ENCODE measurements at regions not wholly inside any gene's neighbourhood (a gene's known extent, or its start where the extent isn't known, plus 50 kb on each side); places are given as distances from the start of the nearest gene placed in this dataset.
A peak's percentile ranks its signal among the peaks of the same experiment; 100 is the strongest.

DNA sequence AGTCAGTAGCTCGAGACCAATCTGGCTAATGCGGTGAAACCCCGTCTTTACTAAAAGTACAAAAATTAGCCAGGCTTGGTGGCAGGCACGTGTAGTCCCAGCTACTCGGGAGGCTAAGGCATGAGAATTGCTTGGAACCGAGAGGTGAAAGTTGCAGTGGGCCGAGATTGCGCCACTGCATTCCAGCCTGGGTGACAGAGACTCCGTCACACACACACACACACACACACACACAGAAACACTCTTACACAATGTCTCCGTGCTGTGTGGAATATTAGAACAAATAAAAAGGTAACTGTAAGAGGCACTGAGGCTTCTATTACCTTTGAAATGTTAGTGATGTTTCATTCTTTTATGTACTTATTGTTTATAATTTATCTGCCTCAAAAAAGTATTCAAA is 326.6 kb downstream of the GPAT3 start:
- TF ChIP-seq CTCF (IDR thresholded peaks at IDR 0.05; ENCODE audit: low read depth, low read length), result no peak
- H3K4me3 ChIP-seq (ENCODE audit: low read depth, low read length), result no peak overlapping the region
- DNase-seq (ENCODE audit: low read depth, low spot score), result no peak
- in situ Hi-C loops (cut with HindIII; ENCODE audit: low sequenced_read_pairs), result no loop called here

- DNase-seq (ENCODE audit: low read depth, low spot score), result no peak
- in situ Hi-C loops (cut with HindIII; ENCODE audit: low sequenced_read_pairs), result no loop called here
- H3K4me3 ChIP-seq (ENCODE audit: low read depth, low read length), result no peak overlapping the region
- TF ChIP-seq CTCF (IDR thresholded peaks at IDR 0.05; ENCODE audit: low read depth, low read length), result no peak
Observed at GRCh38 chr4:83860200-83860599, 324.3 kb downstream of the GPAT3 start.

DNA sequence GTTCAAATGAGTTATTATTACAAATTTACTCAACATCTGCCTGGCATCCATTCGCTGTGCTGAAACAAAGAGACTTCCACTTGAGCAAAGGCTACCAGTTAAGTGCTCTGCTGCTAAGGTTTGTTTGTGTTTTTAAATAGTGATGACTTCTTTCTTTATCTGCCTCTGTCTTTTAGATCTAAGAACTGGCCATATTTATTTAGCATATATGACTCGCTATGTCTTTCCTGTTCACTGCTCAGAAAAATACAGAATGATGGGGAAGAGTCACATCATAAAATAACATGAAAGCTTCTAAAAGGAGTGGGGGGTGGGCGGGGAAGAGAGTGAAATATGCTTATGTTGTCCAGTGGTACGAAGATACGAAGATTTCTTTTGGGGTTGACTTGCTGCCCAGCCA is 322.2 kb downstream of the GPAT3 start:
- in situ Hi-C loops (cut with HindIII; ENCODE audit: low sequenced_read_pairs), result no loop called here
- peak; percentile 26 for DNase-seq (ENCODE audit: low read depth, low spot score)
- H3K4me3 ChIP-seq (ENCODE audit: low read depth, low read length), result no peak overlapping the region
- no peak for TF ChIP-seq CTCF (IDR thresholded peaks at IDR 0.05; ENCODE audit: low read depth, low read length)

GRCh38 chr4:83855044-83855443 is 319.1 kb downstream of the GPAT3 start:
- DNase-seq (ENCODE audit: low read depth, low spot score), result peak; percentile 94
- no peak for TF ChIP-seq CTCF (IDR thresholded peaks at IDR 0.05; ENCODE audit: low read depth, low read length)
- in situ Hi-C loops (cut with HindIII; ENCODE audit: low sequenced_read_pairs), result no loop called here
- no peak overlapping the region for H3K4me3 ChIP-seq (ENCODE audit: low read depth, low read length)

GRCh38 chr4:83852085-83852451 is 316.2 kb downstream of the GPAT3 start:
- peak; percentile 86 for DNase-seq (ENCODE audit: low read depth, low spot score)
- H3K4me3 ChIP-seq (ENCODE audit: low read depth, low read length), result no peak overlapping the region
- TF ChIP-seq CTCF (IDR thresholded peaks at IDR 0.05; ENCODE audit: low read depth, low read length), result no peak
- in situ Hi-C loops (cut with HindIII; ENCODE audit: low sequenced_read_pairs), result no loop called here

DNA sequence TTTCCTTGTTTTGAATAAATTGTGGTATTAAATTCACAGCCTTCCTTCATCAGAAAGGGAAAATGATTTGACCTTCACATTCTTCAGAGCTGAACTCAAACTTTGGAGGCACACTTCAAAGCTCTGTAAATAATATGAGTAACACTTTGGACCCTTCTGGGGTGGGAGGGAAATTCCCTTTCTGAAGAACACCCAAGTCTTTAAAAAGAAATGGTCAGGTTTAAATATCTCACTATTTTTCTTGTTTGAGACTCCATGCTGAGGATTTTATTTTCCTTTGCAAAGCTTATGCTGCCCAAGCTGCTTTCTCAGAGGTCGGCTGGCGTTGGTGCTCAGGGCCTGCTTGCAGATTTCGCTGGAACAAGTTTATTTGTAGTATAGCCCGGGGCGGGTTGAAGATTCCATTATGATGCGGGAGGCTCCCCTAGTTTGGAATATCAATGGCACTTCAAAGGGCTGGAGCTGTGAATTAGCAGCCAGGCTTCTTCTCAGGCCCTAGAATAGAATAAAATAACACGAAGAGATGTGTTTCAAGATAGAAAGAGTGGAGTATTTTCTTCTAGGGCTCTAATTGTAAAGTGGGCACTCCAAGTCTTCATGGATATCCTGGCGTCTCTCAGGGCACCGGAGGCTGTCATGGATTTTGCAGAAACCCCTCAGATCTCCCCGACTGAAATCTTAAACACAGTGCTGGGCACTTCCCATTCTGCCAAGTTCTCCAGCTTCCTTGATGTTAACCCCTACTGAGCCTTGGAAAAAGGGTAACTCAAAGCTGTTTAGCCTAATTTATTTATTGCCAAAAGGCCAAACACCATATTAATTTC is 315.6 kb downstream of the GPAT3 start:
- H3K4me3 ChIP-seq (ENCODE audit: low read depth, low read length), result no peak overlapping the region
- in situ Hi-C loops (cut with HindIII; ENCODE audit: low sequenced_read_pairs), result no loop called here

More for the DNA sequence above, 315.6 kb downstream of the GPAT3 start:
- peak; percentile 94 for DNase-seq (ENCODE audit: low read depth, low spot score)
- TF ChIP-seq CTCF (IDR thresholded peaks at IDR 0.05; ENCODE audit: low read depth, low read length), result no peak
